ENCODE measurements at regions not wholly inside any gene's neighbourhood (a gene's known extent, or its start where the extent isn't known, plus 50 kb on each side); places are given as distances from the start of the nearest gene placed in this dataset.

DNA sequence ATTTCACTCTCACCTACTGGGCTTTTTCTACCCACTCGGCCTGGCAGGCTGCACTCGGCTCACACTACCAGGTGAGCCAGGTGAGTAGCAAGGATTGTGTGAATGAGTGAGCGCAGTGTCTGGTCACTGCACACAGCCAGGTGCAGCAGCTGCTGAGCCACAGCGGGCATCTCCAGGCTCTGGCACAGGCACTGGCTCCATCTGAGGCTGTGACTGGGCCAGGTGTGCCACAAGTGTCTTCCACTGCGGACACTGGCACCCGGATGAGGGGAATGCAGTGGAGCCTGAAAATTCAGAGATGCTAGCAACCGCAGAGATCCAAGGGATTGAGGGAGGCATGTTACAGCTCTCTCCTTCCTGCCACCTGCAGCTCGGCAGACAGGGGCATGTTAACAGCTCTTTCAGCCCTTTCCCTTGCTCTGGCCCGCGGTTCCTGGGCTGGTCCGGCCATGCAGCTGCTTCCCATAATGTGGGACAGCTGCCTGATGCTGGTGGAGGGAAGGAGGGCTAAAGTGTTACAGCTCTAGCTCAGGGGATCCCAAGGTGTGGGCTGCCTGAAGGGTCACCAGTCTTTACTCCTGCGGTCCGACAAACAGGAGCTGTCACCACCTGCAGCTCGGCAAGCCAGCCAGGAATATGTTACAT lies 1038.3 kb downstream of the AMY1C start:
- H3K4me3 ChIP-seq (replicated peaks in 1 of 2; ENCODE audit: low read depth in 2 of 2, low read length in 2 of 2) = no peak overlapping the region
- TF ChIP-seq CTCF (IDR thresholded peaks at IDR 0.05; ENCODE audit: low read depth, low read length) = no peak
- no peak for DNase-seq (ENCODE audit: low read depth in 2 of 2)

GRCh38 chr1:104791030-104791429 lies 1041.3 kb downstream of the AMY1C start:
- no peak for TF ChIP-seq CTCF (IDR thresholded peaks at IDR 0.05; ENCODE audit: low read depth, low read length)
- H3K4me3 ChIP-seq (replicated peaks in 1 of 2; ENCODE audit: low read depth in 2 of 2, low read length in 2 of 2) = no peak overlapping the region

DNA sequence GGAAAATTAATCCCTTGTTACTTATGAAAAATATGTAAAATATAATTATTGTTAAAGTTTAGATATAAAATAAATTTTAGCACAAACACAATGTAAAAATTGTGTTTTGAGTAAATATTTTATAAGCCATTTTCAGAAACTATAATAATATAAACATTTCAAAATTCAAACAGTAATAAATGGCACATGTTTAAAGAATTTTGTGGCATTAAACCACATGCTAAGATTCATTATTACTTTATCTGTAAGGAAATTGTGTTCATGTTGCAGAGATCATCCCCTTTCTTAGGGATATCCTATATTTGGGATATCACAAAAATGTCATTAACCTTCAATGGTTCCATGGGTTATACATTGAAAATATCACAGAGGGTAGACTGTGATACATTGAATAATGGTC lies 1044.3 kb downstream of the AMY1C start:
- DNase-seq (ENCODE audit: low read depth in 2 of 2) = no peak
- TF ChIP-seq CTCF (IDR thresholded peaks at IDR 0.05; ENCODE audit: low read depth, low read length) = no peak
- no peak overlapping the region for H3K4me3 ChIP-seq (replicated peaks in 1 of 2; ENCODE audit: low read depth in 2 of 2, low read length in 2 of 2)

More at GRCh38 chr1:104791030-104791429, 1041.3 kb downstream of the AMY1C start:
- DNase-seq (ENCODE audit: low read depth in 2 of 2) = no peak

- TF ChIP-seq CTCF (IDR thresholded peaks at IDR 0.05; ENCODE audit: low read depth, low read length) = no peak
- DNase-seq (ENCODE audit: low read depth in 2 of 2) = no peak
- H3K4me3 ChIP-seq (replicated peaks in 1 of 2; ENCODE audit: low read depth in 2 of 2, low read length in 2 of 2) = no peak overlapping the region
Observed at GRCh38 chr1:104795931-104796330, 1046.2 kb downstream of the AMY1C start.

GRCh38 chr1:104797982-104798381 lies 1048.3 kb downstream of the AMY1C start:
- H3K4me3 ChIP-seq (replicated peaks in 1 of 2; ENCODE audit: low read depth in 2 of 2, low read length in 2 of 2) = no peak overlapping the region
- no peak for TF ChIP-seq CTCF (IDR thresholded peaks at IDR 0.05; ENCODE audit: low read depth, low read length)
- no peak for DNase-seq (ENCODE audit: low read depth in 2 of 2)

DNA sequence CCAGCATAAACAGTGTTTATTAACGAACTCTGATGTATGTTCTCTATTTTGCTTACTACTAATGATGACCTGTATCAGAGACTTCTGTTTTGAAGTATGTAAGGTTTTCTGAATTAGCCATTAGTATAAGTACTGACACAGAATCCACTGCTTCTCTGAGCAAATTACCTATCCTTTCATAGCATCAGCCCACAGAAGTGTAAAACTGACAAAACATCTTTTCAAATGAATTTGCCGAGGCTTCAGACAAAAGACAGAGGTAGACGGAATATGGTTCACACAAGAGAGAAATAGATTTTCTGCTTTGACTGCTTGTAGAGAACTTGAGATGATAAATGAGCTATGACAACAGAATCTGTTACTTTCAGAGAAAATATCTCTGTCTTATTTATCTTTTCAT lies 1051.6 kb downstream of the AMY1C start:
- no peak overlapping the region for H3K4me3 ChIP-seq (replicated peaks in 1 of 2; ENCODE audit: low read depth in 2 of 2, low read length in 2 of 2)
- no peak for DNase-seq (ENCODE audit: low read depth in 2 of 2)
- TF ChIP-seq CTCF (IDR thresholded peaks at IDR 0.05; ENCODE audit: low read depth, low read length) = no peak

- TF ChIP-seq CTCF (IDR thresholded peaks at IDR 0.05; ENCODE audit: low read depth, low read length) = no peak
- DNase-seq (ENCODE audit: low read depth in 2 of 2) = no peak
- H3K4me3 ChIP-seq (replicated peaks in 1 of 2; ENCODE audit: low read depth in 2 of 2, low read length in 2 of 2) = no peak overlapping the region
Observed at GRCh38 chr1:104804147-104804546, 1054.4 kb downstream of the AMY1C start.

Data from cardiac fibroblast (primary cell).